NCI-H2029 treated with DMSO at 0.1 percent for 48 hours (cell line): ENCODE measurements at regions not wholly inside any gene's neighbourhood (a gene's known extent, or its start where the extent isn't known, plus 50 kb on each side); places are given as distances from the start of the nearest gene placed in this dataset.

Experiments
- DNase-seq: peaks from one replicate; lab custom pipeline; 2025; lab: John Stamatoyannopoulos, UW

DNA sequence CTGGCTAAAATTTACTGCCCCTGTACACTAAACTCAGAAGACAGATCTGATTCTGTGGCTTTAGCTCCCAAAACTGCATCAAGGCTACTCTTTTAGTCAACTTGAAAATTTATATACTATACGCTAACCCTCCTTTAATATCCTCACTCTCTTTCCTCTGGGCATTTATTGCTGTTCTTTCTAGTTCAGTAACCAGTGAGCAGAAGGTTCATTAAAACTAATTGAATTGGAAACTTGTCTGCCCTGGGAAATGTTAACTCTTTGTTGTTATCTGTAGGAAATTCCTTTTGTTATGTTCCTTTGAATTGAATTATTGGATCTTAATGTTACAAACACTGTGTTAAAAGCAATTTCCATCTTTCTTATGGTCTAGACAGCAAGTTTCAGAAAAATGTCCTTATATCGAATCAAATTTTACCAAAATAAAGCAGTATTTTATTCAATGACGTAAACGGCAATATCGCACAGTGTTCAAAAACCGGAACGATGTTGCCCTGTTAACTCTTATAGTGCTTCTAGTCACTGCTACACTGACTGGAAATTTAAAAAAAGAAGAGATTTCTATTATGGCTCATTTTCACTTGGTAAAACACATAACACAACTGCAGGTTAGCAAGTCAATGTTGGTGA is 168.3 kb downstream of the NR4A2 start:
- no peak for DNase-seq

DNA sequence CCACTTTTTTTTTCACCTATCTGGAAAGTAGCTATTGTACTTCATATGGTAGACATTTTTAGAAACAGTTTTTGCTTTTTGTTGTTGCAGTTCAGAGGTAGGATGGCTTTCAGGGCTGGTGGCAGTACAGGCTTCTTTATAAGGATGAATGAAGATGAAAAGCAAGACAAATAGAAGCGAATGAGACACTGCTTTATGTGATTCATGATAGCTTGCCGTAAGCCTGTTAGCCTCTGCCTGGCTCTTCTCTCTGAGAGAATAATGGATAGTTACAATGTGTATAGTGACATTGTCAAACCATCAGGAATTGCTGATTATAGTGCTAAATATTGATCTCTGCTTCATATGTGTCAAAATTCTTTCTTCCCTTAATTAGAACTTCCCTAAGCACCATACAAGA is 173.7 kb downstream of the NR4A2 start:
- DNase-seq, result no peak

DNA sequence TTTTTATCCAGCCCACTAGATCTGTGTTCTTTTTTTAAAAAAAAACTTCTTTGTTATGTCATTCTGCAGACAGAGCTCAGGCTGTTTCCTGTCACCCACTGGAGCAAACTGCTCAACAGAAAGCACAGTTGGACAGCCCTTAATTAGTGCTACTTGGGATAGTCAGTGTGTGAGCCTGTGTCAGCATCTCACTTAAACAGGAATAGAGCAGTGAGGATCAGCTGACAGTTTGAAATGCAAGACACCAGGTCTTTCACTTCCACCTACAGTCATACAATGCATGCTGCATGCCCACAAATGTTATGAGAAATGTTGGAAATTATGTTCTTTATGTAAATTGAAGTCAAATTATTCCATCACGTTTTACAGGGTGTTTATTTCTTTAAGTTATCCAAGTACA is 174.9 kb downstream of the NR4A2 start:
- no peak for DNase-seq

DNA sequence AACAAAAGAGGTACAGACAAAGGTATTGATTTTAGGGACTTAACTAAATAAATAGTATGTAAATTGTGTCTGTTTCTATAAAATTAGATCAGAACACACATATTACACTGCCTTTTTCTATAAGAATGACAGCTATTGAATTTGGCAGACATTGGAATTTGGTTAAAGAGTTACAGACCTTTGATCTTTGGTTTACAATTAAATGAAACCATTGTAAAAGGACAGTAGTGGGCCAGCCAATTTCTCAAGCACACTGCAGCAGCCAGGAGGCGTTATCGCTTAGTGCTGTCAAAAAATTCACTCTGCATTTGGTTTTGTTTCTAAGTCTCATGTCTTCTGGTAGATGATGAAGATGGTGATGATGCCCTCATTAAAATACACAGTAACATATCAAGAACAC is 175.9 kb downstream of the NR4A2 start:
- DNase-seq, result no peak

DNA sequence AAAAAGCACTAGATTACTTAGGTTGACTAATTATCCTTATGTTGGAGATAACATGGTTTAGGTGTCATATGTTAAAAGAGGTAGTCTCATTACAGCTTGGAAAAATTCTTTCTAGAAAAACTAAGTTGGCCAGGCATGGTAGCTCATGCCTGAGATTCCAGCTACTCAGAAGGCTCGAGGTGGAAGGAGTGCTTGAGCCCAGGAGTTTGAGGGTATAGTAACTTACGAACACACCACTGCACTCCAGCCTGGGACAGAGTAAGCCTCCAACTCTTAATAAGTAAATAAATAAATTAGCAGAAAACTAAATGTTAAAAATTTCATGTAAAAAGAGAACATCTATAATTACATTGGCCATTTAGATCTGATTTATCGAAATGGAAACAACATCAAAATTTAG is 177.2 kb downstream of the NR4A2 start:
- DNase-seq, result no peak

DNA sequence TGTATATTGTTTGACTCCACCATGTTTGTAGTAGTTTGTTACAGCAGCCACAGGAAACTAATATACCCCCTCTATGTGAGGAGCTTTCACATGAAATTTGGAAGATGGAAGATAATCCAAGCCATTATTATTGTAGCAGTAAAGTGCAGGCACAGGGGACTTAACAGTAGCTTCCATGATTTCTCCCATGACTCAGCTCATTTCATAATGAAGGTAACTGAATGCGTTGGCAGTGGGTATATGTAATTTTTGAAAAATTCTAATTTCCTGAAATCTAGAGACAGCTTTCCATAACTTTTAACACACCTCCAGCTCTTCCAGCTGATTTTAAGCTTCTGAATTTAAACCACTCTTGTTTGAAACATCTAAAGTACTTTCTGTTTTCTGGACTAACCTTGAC is 181.2 kb downstream of the NR4A2 start:
- no peak for DNase-seq

DNA sequence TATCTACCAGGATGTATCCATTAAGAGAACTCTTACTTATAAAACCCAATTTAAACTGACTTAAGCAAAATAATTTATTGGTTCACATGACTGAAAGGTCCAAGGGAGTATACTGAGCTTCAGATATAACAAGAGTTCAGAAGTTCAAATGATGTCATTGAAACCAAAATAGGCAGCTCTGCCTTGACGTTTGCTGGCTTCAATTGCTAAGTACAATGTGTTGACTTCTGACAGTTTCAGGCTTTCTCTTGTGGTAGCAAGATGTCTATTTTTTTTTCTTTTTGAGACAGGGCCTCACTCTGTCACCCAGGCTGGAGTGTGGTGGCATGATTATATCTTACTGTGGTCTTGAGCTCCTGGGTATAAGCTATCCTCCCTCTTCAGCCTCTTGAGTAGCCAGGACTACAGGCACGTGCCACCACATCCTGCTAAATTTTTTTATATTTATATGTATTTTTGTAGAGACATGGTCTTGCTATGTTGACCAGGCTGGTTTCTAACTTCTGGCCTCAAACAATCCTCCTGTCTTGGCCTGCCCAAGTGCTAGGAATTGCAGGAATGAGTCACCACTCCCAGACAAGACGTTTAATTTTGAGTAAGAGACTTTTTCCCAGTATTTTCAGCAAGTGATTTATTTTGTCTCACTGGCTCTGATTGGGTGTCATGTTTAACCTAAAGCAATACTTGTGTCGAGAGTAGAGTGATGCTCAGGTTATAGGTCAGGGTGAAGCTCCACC is 184.8 kb downstream of the NR4A2 start:
- no peak for DNase-seq

DNA sequence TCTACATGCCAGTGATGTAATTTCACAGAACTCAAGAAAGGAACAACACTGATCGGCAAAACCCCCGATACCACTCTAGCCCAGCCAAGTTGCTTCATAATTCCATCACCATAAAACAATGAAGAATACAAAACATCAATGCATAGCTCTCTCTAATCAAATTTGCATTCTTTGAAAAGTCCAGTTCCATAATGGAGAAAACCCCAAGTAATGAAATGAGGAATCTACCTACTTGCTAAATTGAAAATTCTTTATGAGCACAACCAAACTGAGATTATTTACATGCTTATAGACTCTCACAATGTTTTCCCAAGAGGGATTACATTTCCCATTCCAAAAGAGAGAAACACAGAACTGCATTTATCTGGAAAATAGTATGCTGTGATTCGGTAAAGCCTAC is 186.5 kb downstream of the NR4A2 start:
- DNase-seq, result no peak

DNA sequence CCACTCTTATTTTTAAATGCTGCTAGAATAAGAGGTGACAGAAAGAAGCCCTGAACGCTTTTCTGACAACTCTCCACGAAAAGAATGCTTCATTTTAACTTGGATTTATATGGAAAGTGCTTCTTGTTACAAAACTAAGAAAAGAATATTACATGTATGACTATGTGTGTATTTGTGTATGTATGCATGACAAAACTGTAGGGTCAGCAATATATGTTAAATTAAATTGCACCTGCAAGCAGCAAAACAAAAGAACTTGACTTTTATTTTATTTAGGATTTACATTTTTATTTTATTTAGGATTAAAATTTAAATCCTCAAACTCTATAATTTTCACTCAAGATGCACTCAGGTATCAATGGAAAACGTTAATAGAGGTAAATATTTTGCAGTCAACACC is 187.1 kb downstream of the NR4A2 start:
- no peak for DNase-seq

DNA sequence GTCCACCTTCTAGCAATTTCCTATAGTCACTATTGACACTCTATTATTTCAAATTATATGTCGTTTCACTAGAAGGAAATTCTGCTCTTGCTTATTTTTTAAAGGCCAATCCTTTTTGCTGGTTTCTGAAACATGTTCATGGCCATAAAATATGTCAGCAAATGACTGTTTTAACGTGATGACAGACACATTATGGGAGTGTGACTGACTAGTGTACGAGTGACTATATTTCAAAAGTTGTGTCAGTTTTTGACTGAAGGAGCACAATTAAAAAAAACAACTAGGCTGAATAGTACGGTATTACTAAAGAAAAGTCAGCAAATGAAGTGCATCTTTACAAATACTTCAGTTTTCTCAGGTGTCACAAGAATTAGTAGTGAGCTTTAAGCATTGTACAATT is 196.0 kb downstream of the NR4A2 start:
- DNase-seq, result no peak

DNA sequence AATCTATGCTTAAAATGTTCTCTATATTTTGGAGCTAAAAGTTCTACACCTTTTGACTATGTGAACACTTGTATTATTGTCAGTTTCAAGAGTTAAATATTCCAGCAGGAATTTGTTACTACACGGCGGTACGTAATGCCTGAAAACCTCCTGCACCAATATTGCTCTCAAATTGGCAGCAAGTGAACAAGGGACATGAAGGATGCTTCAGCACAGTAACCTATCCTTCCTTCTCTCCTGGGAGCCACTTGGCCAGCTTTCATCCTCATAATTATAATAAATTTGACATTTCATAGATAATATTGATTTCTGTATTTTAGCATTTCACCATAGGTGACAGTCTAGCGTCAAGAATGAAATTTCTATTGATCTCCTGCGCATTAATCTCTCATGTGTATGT is 197.6 kb downstream of the NR4A2 start:
- no peak for DNase-seq

DNA sequence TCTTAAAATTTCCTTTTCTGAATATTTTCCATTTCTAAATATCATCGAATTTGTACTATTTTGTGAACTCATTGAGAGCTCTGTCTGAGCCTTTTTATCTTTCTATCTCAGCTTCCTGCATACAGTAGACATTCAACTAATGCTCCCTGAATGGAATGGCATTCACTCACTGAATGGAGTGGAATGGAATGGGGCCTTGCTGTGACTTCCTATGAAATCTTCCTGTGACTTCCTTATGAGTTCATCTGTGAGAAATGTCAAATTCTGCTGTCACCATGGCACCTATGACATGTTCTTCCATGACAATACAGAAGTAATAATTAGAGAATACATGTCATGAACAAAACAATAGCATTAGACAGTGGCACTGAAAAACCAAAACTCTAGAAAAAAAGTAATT is 199.6 kb downstream of the NR4A2 start:
- no peak for DNase-seq

DNA sequence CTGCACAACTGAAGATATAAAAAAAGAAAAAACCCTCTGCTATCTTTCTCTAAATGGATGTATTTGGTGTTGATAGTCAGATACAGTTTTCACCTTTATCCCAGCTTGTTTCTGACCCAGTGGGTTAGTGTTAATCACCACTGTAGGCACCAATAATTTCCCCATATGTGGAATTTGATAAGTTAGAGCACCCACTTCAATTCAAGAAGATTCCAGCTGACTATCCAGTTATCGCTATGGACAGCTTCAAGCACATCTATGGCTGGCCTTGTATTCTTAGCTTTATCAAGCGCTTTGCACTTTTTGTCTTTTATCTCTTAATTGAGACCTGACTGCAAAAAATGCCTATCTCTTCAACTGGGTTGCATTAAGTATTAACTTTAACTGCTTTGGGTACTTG is 200.4 kb downstream of the NR4A2 start:
- DNase-seq, result no peak

DNA sequence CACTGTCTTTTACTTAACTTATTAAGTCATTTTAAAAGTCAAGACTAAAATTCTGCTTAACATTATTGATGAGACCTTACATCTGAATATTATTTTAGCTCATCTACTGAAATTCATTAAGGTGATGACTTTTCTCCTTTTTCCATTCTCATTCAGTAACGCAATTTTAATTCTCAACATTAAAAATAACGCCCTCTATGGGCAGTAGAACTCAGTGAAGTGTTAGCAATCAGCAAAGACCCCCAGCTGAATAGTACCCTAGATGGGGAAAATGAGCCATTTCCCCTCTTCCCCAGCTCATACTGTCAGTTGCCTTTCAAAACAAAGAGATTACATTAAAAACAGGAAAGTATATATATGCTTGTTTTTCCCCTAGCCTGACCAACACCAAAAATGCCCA is 203.3 kb downstream of the NR4A2 start:
- no peak for DNase-seq

DNA sequence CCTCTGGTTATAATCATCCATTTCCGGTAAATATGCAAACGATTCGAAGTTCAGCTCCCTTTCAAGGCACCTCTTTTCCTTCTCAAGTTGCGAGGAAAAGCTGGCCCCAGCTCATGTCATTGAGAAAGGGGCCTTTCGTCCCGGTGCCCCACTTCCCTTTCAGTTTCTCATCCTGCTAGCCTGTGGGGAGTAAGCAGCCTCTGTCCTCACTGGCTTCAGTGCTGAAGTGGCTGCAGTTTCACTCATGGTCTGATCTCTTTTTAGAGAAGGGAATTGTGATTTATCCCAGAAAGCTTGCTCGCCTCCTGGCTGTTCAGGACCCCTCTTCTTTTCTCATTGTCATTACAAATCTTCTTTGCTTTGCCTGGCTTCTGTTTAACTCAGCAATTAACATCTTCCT is 207.5 kb downstream of the NR4A2 start:
- DNase-seq, result no peak

DNA sequence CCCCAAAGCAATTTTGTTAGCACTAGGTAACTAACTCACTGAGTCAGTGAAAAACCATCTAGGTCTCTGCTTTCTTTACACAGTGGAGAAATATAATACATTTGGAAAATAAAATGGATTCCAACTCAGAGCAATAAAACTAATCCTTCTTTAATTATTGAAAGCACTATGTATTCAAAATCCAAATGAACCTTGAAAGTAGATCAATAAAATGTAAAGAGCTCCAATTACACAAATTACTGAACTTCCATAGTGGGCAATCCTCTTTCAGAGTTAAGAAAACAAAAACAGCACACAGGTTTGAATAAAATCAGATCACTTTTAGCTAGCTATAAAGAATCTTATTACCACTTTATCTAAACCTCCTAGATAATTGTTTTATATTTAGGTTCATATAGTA is 208.1 kb downstream of the NR4A2 start:
- DNase-seq, result no peak

DNA sequence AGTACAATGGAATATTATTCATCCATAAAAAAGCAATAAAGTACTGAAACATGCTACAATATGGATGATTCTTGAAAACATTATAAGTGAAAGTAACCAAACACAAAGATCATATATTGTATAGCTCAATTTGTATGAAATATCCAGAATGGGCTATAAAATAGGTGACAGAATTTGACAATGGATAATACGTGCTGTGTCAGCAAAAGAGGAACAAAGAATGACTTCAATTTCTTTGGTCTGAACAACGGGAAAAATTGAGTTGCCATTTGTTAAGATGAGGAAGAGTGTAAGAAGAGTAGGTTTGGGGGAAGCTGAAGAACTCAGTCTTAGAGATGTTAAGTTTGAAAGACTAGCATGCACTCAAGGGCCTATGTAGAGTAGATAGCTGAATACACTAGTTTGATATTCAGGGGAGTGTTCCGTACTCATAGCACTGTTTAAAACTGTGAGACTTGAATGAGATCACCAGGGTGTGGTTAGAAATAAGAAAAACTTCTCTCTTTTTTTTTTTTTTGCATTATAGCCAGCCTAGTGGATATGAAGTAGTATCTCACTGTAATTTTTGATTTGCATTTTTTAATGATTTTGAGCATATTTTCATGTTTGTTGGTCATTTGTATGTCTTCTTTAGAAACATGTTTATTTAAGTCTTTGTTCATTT is 213.6 kb downstream of the NR4A2 start:
- no peak for DNase-seq

DNA sequence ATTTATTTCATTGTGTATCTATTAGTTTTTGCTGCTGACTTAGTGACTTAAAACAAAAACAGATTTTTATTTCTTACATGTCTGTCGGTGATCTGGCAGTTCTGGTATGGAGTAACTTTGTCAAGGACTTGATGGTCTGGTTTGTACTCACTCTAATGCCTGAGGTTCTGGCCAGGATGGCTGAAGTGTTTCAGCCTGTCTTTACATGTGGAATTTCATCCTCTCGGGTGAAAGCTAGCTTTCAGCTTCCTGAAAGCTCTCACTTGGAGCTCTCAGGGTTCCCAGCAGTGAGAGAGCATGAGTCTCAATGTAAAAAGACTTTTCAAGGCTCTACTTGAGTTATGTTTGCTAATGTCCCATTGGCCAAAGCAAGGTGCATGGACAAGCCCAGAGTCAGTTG is 216.4 kb downstream of the NR4A2 start:
- DNase-seq, result no peak

DNA sequence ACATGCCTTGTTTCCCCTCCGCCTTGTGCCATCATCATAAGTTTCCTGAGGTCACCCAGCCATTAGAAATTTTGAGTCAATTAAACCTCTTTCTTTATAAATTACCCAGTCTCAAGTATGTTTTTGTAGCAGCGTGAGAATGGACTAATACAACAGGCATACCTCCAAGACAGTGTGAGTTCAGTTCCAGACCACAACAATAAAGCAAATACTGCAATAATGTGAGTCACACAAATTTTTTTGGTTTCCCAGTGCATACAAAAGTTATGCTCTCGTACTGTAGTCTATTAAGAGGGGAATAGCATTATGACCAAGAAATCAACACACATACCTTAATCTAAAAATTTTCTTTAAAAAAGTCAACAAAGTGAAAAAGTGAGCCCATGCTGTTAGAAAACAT is 217.2 kb downstream of the NR4A2 start:
- DNase-seq, result no peak

DNA sequence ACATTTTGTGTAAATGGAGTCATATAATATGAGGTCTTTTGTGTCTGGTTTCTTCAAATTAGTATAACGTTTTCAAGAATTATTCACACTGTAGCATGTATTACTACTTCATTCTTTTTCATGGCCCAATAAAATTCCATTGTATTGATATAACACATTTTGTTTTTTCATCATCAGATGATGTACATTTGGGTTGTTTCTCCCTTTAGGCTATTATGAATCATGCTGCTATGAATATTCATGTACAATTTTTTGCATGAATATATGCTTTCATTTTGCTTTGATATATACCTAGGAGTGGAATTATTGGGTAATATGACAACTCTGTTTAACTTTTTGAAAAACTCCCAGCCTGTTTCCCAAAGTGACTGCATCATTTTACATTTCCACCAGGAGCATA is 220.2 kb downstream of the NR4A2 start:
- no peak for DNase-seq

DNA sequence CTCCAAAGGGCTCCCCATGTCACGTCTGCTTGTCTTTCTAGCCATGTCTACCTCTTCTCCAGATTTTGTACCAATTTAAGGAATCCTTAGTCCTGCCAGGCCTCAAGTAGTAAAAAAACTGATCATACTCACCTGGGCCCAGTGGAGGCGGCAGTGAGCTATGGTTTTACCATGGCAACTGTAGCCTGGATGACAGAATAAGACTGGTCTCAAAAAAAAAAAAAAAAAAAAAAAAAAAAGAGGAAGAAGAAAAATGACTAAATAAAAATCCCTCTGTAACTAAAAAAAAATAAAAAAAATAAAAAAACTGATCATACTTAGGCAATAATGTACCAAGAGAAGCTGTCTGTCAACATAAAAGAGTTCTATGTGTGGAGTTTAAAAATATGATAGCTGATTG is 221.6 kb downstream of the NR4A2 start:
- no peak for DNase-seq

DNA sequence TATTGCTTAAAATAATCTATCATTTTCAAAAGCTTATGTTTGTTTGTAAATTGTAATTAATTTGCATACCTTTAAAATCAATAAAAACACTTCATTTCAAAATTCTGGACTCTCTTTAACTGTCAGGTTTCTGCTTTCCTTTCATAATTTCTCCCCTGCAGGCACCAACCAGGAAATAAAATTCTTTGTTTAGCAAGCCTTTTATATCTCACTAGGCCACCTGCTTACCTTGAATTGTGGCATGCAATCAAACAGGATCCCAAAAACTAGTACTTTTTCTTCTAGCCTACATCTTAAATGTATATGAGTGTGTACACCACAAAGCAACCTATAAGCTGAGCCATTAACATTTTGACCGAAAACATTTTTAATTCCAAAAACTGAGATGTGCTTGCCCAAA is 233.1 kb downstream of the NR4A2 start:
- DNase-seq, result peak; percentile 41

DNA sequence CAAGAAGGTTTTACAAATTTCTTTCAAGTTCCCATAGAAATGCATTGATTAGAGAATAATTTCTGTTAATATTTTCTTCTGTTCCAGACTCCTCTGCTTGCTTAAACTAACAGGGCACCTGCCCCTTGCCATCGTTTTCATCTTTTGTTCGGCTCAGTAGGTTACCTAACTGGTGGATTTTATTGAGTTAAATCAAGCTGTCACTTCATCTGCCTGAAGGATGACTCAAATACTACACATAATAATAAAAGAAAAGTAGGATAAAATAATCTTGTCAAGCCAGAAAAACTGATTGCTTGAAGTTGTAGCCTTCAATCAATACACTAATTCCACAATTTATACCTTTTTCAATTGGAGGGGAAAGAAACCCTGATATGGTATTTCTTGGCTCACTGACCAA is 234.0 kb downstream of the NR4A2 start:
- no peak for DNase-seq

DNA sequence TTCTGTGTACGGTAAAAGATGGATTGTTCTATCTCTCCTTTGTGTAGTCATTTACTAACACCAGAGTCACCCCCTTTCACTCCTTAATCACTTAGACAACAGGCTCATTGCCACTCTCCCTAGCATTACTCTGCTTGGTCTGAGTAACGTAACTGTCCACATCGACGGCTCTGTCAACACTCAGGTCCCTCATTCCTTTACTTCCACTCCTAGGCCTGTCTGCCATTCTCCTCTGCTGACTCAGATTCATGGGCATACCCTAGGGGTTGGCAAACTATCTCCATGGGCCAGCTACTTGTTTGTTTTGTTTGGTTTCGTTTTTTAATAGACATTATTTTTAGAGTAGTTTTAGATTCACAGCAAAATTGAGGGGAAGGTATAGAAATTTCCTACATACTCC is 243.9 kb downstream of the NR4A2 start:
- DNase-seq, result no peak
